GM18502 (cell line): ENCODE measurements at regions not wholly inside any gene's neighbourhood (a gene's known extent, or its start where the extent isn't known, plus 50 kb on each side); places are given as distances from the start of the nearest gene placed in this dataset.
A peak's percentile ranks its signal among the peaks of the same experiment; 100 is the strongest.
"Not testable (repeated sequence)": the region's sequence is repeated elsewhere in the genome, so short reads cannot be mapped to it uniquely, and the experiment has no call there.

ENCODE experiments used
- ATAC-seq: cut with Tn5 transposase; IDR thresholded peaks from one replicate; pipeline ENCODE4 v1.9.1; 2021; ENCODE audit warnings: mild to moderate bottlenecking; ENCODE audit not compliant: unreplicated experiment, poor library complexity

DNA sequence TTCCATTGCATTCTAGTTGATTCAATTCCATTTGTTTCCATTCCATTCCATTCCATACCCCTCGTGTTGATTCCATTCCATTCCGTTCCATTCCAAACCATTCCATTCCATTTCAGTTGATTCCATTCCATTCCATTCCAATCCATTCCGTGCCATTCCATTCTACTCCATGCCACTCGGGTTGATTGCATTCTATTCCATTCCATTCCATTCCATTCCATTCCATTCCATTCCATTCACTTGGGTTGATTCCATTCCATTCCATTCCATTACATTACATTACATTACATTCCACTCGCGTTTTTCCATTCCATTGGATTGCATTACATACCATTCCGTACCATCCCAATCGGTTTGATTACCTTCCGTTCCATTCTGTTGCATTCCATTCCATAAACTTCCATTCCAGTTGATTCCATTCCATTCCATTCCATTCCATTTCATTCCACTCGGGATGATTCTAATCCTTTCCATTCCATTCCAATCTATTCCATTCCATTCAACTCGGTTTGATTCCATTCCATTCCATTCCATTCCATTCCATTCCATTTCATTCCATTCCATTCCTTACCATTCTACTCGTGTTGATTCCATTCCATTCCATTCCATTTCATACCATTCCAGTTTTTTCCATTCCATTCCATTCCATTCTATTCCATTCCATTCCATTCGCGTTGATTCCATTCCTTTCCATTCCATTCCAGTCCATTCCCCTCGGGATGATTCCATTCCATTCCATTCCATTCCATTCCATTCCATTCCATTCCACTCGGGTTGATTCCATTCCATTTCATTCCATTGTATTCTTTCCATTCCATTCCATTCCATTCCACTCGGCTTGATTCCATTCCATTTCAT lies 1140.4 kb downstream of the RPIA start:
- peak; percentile 16 for ATAC-seq

- ATAC-seq, result peak; percentile 51
Observed at GRCh38 chr2:89833116-89833779, 1141.8 kb downstream of the RPIA start.

DNA sequence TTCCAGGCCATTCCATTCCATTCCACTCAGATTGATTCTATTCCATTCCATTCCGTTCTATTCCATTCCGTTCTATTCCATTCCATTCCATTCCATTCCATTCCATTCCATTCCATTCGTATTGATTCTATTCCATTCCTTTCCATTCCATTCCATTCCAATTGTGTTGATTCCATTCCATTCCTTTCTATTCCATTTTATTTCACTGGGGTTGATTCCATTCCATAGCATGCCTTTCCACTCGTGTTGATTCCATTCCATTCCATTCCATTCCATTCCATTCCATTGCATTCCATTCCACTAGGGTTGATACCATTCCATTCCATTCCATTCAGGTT lies 1142.3 kb downstream of the RPIA start:
- ATAC-seq, result no peak

DNA sequence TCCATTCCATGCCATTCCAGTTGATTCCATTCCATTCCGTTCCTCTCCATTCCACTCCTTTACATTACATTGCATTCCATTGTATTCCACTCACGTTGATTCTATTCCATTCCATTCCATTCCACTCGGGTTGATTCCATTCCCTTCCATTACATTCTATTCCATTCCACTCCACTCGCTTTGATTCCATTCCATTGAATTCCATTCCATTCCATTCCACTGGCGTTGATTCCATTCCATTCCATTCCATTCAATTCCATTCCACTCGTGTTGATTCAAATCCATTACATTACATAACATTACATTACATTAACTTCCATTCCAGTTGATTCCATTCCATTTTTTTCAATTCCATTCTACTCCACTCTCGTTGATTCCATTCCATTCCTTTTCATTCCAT lies 1142.8 kb downstream of the RPIA start:
- no peak for ATAC-seq

DNA sequence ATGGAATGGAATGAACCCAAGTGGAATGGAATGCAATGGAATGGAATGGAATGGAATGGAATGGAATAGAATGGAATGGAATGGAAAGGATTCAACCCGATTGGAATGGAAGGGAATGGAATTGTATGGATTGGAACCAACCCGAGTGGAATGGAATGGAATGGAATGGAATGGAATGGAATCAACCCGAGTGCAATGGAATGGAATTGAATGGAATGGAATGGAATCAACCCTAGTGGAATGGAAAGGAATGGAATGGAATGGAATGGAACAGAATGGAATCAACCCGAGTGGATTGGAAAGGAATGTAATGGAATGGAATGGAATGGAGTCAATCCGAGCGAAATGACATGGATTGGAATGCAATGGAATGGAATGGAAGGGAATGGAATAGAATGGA lies 1144.9 kb downstream of the RPIA start:
- peak; percentile 53 for ATAC-seq

GRCh38 chr2:89837962-89838625 lies 1146.6 kb downstream of the RPIA start:
- ATAC-seq, result peak; percentile 21

DNA sequence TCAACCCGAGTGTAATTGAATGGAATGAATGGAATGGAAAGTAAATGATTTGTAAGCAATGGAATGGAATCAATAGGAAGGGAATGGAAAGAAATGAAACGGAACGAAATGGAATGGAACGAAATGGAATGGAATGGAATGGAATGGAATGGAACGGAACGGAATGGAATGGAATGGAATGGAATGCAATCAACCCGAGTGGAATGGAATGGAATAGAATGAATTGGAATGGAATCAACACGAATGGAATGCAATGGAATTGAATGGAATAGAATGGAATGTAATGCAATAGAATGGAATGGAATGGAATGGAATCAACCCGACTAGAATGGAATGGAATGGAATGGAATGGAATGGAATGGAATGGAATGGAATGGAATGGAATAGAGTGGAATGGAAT lies 1148.7 kb downstream of the RPIA start:
- ATAC-seq, result peak; percentile 39

GRCh38 chr2:89840781-89841475 lies 1149.5 kb downstream of the RPIA start:
- ATAC-seq, result peak; percentile 44

DNA sequence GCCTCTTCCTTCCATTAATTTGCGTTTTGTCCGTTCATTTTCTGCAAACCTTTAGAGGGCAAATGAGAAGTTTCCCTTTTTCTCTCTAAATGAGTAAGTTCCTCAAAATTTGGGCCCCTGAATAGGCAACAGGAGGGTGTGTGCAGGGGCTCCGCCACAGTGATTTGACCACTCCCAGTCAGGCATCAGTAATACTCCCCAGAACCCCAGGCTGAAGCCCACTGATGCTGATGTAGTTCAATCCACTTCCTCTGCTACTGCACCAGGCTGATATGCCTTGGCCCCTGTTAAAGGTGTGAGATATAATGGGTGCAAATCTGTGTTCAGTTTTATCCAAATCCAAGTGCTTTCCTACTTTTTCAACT lies 1150.0 kb downstream of the RPIA start:
- ATAC-seq, result no peak

DNA sequence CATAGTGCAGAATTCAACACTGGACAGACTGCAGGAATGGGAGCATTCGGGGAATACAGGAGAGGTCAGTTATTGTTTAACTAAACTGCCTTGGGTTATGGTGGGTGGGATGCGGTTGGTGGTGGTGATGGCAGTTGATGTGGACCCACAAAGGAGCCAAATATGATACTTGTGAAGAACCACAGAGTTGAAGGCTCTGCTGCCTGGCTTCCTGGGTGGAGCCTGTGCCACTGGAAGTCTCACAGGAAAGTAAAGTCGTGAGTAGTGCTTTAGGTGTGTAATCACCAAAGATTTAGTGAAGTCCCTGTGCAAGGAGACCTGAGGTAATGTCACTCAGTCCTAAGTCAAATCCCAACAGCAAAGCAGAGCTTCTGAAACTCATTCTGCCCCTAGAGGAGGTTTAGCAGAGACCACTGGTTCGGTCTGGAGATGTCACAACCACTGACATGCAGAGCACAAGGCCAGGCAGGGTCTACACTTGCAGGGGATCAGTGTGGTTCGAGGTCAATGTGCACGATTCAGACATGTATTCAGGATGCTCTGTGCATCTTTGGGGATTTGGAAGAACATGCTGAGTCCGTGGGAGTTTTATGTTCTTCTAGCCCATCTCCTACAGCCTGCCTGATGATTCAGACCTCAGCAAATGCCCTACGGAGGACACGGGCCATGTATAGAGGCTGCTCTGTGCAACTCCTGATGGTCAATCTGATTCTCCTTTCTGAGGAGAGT lies 1150.9 kb downstream of the RPIA start:
- no peak for ATAC-seq

DNA sequence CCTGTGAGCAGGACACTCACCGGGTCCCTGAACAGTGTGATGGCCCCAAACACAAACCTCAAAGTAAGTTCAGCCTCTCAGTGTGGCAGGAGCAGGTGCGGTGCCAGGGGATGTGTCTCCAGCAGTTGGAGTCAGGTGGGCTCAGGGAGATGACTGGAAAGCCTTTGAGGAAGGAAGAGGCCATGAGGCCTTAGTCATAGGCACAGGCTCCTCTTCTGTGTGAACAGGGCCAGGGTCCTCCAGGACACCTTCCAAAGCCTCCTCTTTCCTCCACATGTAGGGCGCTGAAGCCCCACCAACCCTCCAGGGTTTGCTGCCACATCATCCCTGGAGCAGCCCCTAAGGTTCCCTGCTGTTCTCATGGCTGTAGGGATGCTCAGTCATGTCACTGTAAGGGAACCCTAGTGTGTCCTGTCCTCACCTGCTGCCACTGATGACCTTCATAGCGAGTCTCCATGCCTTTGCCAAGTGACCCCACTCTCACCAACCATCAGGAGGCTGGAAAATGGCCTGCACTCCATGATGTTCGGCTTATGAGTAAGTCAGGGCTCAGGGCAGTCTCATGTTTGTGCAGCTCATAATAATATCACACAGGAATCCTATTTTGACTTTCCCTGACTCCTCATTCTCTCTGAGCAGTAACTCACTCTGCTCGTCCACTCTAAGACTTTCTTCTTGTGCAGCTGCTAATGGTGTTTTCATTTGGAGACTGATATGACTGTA lies 1152.9 kb downstream of the RPIA start:
- no peak for ATAC-seq

DNA sequence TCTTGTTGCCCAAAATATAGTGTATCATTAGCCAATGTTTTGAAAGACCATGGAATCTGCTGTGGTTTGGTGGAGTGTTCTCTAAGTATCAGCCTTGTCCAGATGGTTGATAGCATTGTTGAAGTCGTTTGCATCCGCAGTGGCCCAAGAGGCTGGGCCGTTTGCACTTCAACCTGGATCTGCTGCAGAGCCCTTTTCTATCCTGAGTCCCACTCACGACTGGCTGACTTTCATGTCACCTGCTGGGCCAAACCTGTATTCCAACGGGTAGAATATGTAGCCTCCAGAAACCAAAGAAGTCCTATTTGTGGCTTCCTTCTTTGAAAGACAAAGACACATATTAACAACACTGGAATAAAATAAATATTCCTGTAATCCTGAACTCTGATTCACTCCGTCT lies 1154.1 kb downstream of the RPIA start:
- ATAC-seq, result no peak

GRCh38 chr2:89848114-89848513 lies 1156.6 kb downstream of the RPIA start:
- no peak for ATAC-seq

GRCh38 chr2:89848763-89849368 lies 1157.4 kb downstream of the RPIA start:
- no peak for ATAC-seq

- ATAC-seq, result no peak
Observed at GRCh38 chr2:89849731-89850130, 1158.3 kb downstream of the RPIA start.

DNA sequence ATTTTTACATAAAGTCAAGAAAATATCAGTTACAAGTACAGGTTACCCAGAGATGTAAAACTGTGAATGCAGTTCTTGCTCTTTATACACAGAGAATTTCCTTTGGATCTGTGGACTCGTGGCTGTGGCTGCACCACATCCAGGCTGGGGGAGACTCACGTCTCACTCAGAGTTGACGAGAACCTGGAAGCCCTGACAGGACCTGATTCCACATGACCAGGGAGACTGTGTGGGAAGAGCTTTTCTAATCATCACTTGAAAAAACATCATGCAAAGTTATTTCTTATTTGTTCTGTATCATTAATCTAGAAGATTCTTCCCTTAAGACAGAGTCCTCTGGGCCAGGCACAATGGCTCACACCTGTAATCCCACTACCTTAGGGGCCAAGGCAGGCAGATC lies 1159.0 kb downstream of the RPIA start:
- ATAC-seq, result no peak

DNA sequence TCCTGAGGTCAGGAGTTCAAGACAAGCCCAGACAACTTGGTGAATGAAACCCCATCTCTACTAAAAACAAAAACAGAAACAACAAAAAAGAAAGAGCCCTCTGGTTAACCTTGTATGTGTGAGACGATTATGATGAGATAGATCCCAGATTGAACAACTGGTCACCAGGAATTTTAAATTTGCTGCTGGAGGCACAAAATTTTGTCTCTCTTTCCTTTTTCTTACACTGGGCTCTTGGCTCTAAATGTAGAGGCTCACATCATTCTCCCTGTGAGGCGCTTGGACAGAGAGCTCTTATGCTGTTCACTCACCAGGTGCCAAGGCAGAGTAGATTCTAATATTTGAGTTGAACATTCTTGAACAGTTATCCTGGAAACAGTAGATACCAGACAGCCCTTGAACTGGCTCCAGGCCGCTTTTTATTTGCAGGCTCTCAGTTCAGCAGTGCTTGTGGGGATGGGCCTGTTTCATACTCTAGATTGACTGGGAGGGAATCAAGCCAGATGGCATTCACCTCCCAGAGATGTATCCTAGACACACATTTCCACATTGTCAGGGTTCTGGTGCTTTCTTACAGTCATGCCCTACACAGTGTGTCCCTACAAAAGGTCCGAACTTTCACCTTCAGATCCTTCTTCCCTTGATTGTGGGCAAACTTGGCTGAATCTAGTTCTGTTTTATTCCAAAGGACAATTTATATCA lies 1159.6 kb downstream of the RPIA start:
- ATAC-seq, result no peak

DNA sequence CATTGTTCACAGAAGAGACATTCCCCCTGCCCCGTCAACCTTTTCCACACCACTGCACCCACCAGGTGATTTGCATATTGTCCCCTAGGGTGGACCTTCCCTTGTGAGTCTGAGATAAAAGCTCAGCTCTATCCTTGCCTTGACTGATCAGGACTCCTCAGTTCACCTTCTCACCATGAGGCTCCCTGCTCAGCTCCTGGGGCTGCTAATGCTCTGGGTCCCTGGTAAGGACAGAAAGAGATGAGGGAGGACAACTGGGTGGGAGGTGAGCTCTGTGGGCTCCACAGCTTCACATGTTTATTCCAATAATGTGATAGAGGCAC lies 1160.1 kb downstream of the RPIA start:
- ATAC-seq, result no peak

DNA sequence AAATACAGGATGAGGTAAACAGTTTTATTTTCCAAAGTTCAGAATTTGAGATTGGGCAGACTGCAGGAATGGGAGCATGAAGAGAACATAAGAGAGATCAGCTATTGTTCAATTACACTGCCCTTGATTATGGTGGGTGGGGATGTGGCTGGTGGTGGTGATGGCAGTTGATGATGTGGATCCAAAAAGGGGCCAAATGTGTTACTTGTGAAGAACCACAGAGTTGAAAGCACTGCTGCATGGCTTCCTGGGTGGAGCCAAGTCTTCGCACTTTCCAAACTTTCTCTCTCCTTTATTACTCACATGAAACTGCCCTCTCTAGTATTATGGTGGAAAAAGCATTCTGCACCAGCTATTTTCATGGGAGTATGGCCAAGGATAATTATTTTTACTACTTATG lies 1162.0 kb downstream of the RPIA start:
- ATAC-seq, result not testable (repeated sequence)
